GM12874 (cell line): ENCODE measurements at regions not wholly inside any gene's neighbourhood (a gene's known extent, or its start where the extent isn't known, plus 50 kb on each side); places are given as distances from the start of the nearest gene placed in this dataset.

Experiments
- TF ChIP-seq, protein P1 (sequence below): IDR thresholded peaks from 2 replicates; pipeline ENCODE4 v1.5.1; 2011; ENCODE audit warnings: low read depth, mild to moderate bottlenecking, control low read depth, low read length, moderate library complexity; ENCODE audit not compliant: insufficient read depth

DNA sequence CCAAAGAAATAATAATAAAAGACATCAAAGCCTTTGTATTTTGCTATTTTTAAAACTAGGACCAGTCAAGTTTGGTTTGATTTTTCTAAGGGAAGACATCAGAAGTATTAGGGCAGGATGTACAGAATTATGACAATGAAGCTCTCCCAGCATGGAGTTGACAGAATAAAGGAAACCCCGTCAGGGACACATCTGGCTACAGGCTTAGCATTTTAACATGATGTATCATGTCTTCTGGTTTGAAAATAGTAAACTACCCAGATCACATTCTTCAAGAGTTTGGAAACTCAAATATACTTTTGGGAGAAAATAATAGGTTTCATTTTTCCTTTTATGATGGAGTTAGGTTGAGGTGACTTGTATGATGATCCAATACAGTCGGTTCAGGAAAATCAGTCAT, 552.0 kb upstream of the CDH2 start:
- TF ChIP-seq, protein P1, sequence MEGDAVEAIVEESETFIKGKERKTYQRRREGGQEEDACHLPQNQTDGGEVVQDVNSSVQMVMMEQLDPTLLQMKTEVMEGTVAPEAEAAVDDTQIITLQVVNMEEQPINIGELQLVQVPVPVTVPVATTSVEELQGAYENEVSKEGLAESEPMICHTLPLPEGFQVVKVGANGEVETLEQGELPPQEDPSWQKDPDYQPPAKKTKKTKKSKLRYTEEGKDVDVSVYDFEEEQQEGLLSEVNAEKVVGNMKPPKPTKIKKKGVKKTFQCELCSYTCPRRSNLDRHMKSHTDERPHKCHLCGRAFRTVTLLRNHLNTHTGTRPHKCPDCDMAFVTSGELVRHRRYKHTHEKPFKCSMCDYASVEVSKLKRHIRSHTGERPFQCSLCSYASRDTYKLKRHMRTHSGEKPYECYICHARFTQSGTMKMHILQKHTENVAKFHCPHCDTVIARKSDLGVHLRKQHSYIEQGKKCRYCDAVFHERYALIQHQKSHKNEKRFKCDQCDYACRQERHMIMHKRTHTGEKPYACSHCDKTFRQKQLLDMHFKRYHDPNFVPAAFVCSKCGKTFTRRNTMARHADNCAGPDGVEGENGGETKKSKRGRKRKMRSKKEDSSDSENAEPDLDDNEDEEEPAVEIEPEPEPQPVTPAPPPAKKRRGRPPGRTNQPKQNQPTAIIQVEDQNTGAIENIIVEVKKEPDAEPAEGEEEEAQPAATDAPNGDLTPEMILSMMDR: no peak

DNA sequence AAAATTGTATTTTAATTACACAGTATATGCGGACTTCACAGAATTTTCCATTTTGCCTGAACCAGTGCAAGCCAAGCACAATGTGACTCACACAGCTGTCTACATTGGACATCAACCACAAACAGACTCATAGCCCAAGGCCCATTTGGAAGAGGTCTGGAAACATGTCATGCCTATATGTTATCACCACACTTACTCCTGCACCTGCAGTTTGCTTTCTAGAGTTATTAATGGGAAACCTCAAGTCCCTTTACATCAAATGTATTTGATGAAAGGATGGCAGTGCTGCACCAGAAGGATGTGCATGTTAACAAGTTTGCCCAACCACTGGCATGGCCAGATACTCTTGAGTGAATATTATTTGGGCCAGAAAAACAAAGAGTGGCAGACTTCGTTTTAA, 548.9 kb upstream of the CDH2 start:
- TF ChIP-seq, protein P1: no peak

DNA sequence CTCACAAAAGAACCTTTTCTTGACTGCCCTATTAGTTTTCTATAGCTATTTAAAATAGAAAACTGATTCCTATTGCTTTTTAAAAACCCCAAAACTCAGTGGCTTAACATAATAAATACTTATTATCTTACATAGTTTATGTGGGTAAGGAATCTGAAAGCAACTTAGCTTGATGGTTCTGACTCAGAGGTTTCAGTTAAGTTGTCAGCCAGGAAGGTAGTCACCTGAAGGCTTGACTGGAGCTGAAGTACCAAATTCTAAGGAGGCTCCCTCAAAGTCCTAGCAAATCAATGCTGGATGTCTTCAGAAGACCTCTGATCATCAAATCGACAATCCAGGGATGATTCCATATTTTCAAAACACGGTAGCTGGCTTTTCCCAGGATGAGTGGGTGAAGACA, 546.6 kb upstream of the CDH2 start:
- TF ChIP-seq, protein P1: no peak

DNA sequence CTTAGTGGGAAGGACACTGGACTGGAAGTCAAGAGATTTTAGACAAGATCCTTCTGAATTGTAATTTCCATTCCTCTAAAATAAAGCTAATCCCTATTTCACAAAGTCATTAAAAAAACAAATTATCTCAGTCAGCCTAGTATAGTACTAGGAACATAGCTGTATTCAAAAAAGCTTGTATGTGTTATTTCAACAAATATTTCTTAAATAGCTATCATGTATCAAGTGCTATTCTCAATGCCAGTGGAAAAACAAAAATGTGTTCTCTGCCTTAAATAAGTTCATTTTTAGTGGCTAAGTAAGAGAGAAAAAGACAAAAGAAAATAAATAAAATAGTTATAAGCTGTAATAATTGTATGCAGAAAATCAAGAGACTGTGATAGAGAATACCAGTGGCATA, 541.8 kb upstream of the CDH2 start:
- TF ChIP-seq, protein P1: no peak

DNA sequence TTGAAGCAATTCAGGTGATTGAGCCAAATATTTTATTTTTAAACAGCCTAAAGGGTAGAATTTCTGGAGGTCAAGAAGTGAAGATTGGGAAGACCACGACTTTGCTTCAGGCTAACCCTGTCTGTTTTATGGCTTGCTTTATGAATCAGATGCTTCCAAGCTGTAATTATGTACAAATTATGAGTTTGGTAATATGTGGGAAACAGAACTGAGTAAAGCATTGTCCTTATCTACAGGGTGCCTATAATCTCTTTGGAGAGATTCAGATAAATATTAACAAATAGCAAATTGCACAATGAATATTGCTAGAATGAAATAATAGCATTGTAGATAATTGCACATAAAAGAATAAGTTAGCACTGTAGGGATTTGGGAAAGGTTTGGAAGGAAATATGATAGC, 539.4 kb upstream of the CDH2 start:
- TF ChIP-seq, protein P1: no peak

DNA sequence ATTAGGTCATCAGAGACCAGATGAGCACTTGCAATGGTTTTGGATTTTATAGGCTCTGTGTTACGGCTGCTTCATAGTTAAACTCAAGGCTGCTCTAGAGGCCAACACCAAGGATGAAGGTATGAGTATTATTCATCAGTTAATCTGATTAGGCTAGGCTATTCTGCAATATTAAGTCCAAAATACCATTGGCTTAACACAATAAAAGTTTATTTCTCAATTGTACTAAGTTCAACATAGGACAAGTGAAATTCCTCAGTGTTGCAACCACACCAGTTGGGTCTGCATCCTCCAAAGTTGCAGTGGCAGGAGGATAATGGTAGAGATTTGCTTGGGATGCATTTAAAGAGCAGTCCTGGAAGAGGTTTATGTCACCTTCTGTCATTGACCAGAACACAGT, 538.3 kb upstream of the CDH2 start:
- TF ChIP-seq, protein P1: no peak

DNA sequence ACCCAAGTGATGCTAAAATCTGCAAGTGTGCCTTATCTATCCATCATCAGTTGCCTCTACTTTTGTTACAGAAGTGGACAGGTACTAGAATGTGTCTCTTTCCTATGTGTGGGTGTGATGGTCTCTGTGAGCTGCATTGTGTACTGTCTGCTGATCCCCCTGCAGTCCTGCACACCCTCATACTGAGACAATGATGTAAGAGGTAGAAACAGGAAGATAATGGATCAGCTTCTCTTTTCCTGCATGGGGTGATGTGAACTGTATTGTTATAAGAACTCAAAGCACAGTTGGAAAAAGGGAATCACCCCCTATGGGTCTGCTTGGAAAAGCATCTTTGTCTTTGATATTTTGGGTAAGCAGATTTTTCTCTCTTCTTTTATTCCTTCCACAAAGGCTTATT, 537.6 kb upstream of the CDH2 start:
- TF ChIP-seq, protein P1: no peak

DNA sequence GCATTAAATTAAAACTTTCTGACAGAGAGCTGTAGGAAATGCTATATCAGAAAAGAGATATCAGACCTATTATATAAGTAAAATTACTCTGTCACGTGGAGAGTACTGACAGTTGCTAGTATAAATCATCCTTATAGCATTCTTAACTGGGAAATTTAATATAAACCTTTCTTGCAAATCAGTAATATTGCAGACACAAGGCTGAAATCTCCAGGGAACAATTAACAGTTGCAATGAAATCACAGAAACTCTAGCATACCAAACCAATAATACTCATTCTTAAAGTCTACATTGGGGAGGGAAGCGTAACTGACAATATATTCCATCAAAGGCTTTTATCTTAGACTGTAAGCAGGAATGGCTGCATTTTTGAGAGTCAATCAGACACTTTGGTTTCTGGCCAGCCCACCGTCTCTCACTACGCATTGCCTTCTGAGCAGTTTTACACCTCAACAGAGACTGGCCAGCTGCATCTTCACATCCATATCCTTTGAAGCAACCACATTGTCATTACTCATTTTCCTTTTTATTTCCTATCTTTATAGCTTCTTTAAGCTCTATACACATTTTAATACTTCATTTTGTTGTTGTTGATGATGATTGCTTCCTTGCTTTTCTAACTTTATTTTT, 536.0 kb upstream of the CDH2 start:
- TF ChIP-seq, protein P1: no peak
